Activated CD4-positive, alpha-beta T cell treated with anti-CD3 and anti-CD28 coated beads for 36 hours (primary cell): ENCODE measurements at regions not wholly inside any gene's neighbourhood (a gene's known extent, or its start where the extent isn't known, plus 50 kb on each side); places are given as distances from the start of the nearest gene placed in this dataset.
A peak's percentile ranks its signal among the peaks of the same experiment; 100 is the strongest.

Experiments
- ATAC-seq: fragments of 200-7000 bp; cut with Tn5 transposase; one replicate; pipeline ENCODE4 v1.10.0; 2021; ENCODE audit warnings: mild to moderate bottlenecking, moderate library complexity
- CTCF ChIA-PET: fragments of 350-600 bp; sonication (Branson Sonifier 250); formaldehyde crosslinking; loops from one replicate; lab custom pipeline; 2021; ENCODE audit warnings: antibody characterized with exemption; lab: Charles Lee
- POLR2A ChIA-PET: fragments of 350-600 bp; sonication (Branson Sonifier 250); formaldehyde crosslinking; loops from one replicate; lab custom pipeline; 2021; ENCODE audit warnings: antibody characterized with exemption, inconsistent platforms; lab: Charles Lee
- DNase-seq: peaks from one replicate; pipeline ENCODE4 v3.0.0-alpha.2; 2020
- H3K27ac Mint-ChIP-seq: one replicate; pipeline ENCODE4 v1.8.0; 2021; ENCODE audit warnings: mixed read lengths
- H3K27me3 Mint-ChIP-seq: one replicate; pipeline ENCODE4 v1.8.0; 2021; ENCODE audit warnings: mixed read lengths
- H3K36me3 Mint-ChIP-seq: one replicate; pipeline ENCODE4 v1.8.0; 2021; ENCODE audit warnings: low read depth, mixed read lengths
- H3K4me1 Mint-ChIP-seq: one replicate; pipeline ENCODE4 v1.8.0; 2021; ENCODE audit warnings: mixed read lengths
- H3K4me3 Mint-ChIP-seq: one replicate; pipeline ENCODE4 v1.8.0; 2021; ENCODE audit warnings: mild to moderate bottlenecking, moderate library complexity, mixed read lengths
- H3K9me3 Mint-ChIP-seq: one replicate; pipeline ENCODE4 v1.8.0; 2021; ENCODE audit warnings: low read depth, mixed read lengths
- intact Hi-C, 2 experiments: fragments of 100-400 bp; cut with DNase I in 1 of 2; cut with micrococcal nuclease in 1 of 2; formaldehyde crosslinking; loops; one replicate each; pipeline versions ENCODE4 v1.14.2 to v1.15.1; 2022 to 2024; cut with DNase I, micrococcal nuclease

- no peak for ATAC-seq
- Mint-ChIP-seq H3K27me3 (peaks cover 7% of the 10 kb centered on the region), H3K4me3 (no peak overlapping the region), H3K9me3 (no peaks in the 10 kb centered on the region), H3K27ac (no peak overlapping the region), H3K4me1 (no peaks in the 10 kb centered on the region), H3K36me3 (no peaks in the 10 kb centered on the region)
- ChIA-PET CTCF (interaction anchor here (1.0 to 1.6 kb wide), 3 partner anchors 40 to 94 kb away, joined by 4 read pairs; no protein-coding TSS in a partner anchor), POLR2A (no interaction called here)
- intact Hi-C loops = no loop called here
- no peak for DNase-seq
These were observed 237.5 kb upstream of the TBC1D5 start for GRCh38 chr3:17979911-17980310.

- DNase-seq = peak; percentile 14
- ChIA-PET POLR2A (no interaction called here), CTCF (interaction anchor here (1.0 to 1.6 kb wide), 3 partner anchors 39 to 93 kb away, joined by 4 read pairs; no protein-coding TSS in a partner anchor)
- H3K36me3 Mint-ChIP-seq = no peaks in the 10 kb centered on the region
- H3K27ac Mint-ChIP-seq = no peak overlapping the region
- H3K27me3 Mint-ChIP-seq = peaks cover 7% of the 10 kb centered on the region
- H3K4me3 Mint-ChIP-seq = no peak overlapping the region
- no peaks in the 10 kb centered on the region for H3K9me3 Mint-ChIP-seq
- ATAC-seq = no peak
- intact Hi-C loops = no loop called here
- no peaks in the 10 kb centered on the region for H3K4me1 Mint-ChIP-seq
These were observed 236.8 kb upstream of the TBC1D5 start for GRCh38 chr3:17979252-17979651.

- H3K36me3 Mint-ChIP-seq = no peaks in the 10 kb centered on the region
- intact Hi-C loops = no loop called here
- H3K4me1 Mint-ChIP-seq = no peaks in the 10 kb centered on the region
- no peak for DNase-seq
- peaks cover 4% of the 10 kb centered on the region for H3K27me3 Mint-ChIP-seq
- H3K9me3 Mint-ChIP-seq = no peaks in the 10 kb centered on the region
- no peak for ATAC-seq
- ChIA-PET CTCF (interaction anchor here (0.7 to 1.1 kb wide), 3 partner anchors 29 to 235 kb away, joined by 3 to 6 read pairs (median 3); no protein-coding TSS in a partner anchor), POLR2A (interaction anchor here (0.6 kb wide), 1 partner anchor 372 kb away, joined by 4 read pairs; no protein-coding TSS in a partner anchor)
- H3K4me3 Mint-ChIP-seq = no peak overlapping the region
- no peak overlapping the region for H3K27ac Mint-ChIP-seq
These were observed 231.9 kb upstream of the TBC1D5 start for GRCh38 chr3:17974206-17974841.

GRCh38 chr3:17972959-17973906, 230.8 kb upstream of the TBC1D5 start:
- no peaks in the 10 kb centered on the region for H3K36me3 Mint-ChIP-seq
- no peaks in the 10 kb centered on the region for H3K4me1 Mint-ChIP-seq
- ATAC-seq (no peak), DNase-seq (no peak)
- ChIA-PET POLR2A (no interaction called here), CTCF (interaction anchor here (0.7 to 1.1 kb wide), 3 partner anchors 28 to 343 kb away, joined by 3 read pairs; no protein-coding TSS in a partner anchor)
- no peak overlapping the region for H3K4me3 Mint-ChIP-seq
- intact Hi-C loops = no loop called here
- peaks cover 4% of the 10 kb centered on the region for H3K27me3 Mint-ChIP-seq
- H3K27ac Mint-ChIP-seq = no peak overlapping the region
- H3K9me3 Mint-ChIP-seq = no peaks in the 10 kb centered on the region

GRCh38 chr3:17972476-17972875, 230.0 kb upstream of the TBC1D5 start:
- no peak overlapping the region for H3K27ac Mint-ChIP-seq
- H3K4me1 Mint-ChIP-seq = no peaks in the 10 kb centered on the region
- no peaks in the 10 kb centered on the region for H3K36me3 Mint-ChIP-seq
- ATAC-seq = no peak
- ChIA-PET POLR2A (no interaction called here), CTCF (interaction anchor here (0.7 kb wide), 1 partner anchor 344 kb away, joined by 3 read pairs; no protein-coding TSS in a partner anchor)
- no peak for DNase-seq
- H3K4me3 Mint-ChIP-seq = no peak overlapping the region
- H3K27me3 Mint-ChIP-seq = peaks cover 4% of the 10 kb centered on the region
- intact Hi-C loops = no loop called here
- no peaks in the 10 kb centered on the region for H3K9me3 Mint-ChIP-seq

GRCh38 chr3:17972030-17972429, 229.6 kb upstream of the TBC1D5 start:
- POLR2A ChIA-PET = no interaction called here
- Mint-ChIP-seq H3K27me3 (peaks cover 4% of the 10 kb centered on the region), H3K4me1 (no peaks in the 10 kb centered on the region), H3K9me3 (no peaks in the 10 kb centered on the region), H3K27ac (no peak overlapping the region), H3K4me3 (no peak overlapping the region), H3K36me3 (no peaks in the 10 kb centered on the region)
- intact Hi-C loops = no loop called here
- DNase-seq (no peak), ATAC-seq (no peak)
- CTCF ChIA-PET = interaction anchor here (1.0 kb wide), 1 partner anchor 419 kb away, joined by 4 read pairs; no protein-coding TSS in a partner anchor

- POLR2A ChIA-PET = no interaction called here
- H3K9me3 Mint-ChIP-seq = no peaks in the 10 kb centered on the region
- intact Hi-C loops = no loop called here
These were observed 227.6 kb upstream of the TBC1D5 start for GRCh38 chr3:17969985-17970568.

GRCh38 chr3:17969244-17969643, 226.8 kb upstream of the TBC1D5 start:
- intact Hi-C loops = no loop called here
- Mint-ChIP-seq H3K9me3 (no peaks in the 10 kb centered on the region), H3K4me1 (no peaks in the 10 kb centered on the region), H3K36me3 (no peaks in the 10 kb centered on the region), H3K27ac (no peak overlapping the region), H3K4me3 (no peak overlapping the region), H3K27me3 (peaks cover 4% of the 10 kb centered on the region)
- DNase-seq (no peak), ATAC-seq (no peak)
- POLR2A ChIA-PET = no interaction called here
- CTCF ChIA-PET = interaction anchor here (0.7 to 1.3 kb wide), 3 partner anchors 24 to 127 kb away, joined by 3 read pairs; no protein-coding TSS in a partner anchor

More at GRCh38 chr3:17969985-17970568, 227.6 kb upstream of the TBC1D5 start:
- peaks cover 4% of the 10 kb centered on the region for H3K27me3 Mint-ChIP-seq
- H3K4me1 Mint-ChIP-seq = no peaks in the 10 kb centered on the region
- no peak overlapping the region for H3K4me3 Mint-ChIP-seq
- DNase-seq (no peak), ATAC-seq (no peak)
- CTCF ChIA-PET = interaction anchor here (0.7 to 1.3 kb wide), 5 partner anchors 24 to 1924 kb away, joined by 3 read pairs; no protein-coding TSS in a partner anchor
- H3K27ac Mint-ChIP-seq = no peak overlapping the region
- H3K36me3 Mint-ChIP-seq = no peaks in the 10 kb centered on the region

- no peak for ATAC-seq
- Mint-ChIP-seq H3K4me3 (no peak overlapping the region), H3K27ac (no peak overlapping the region), H3K27me3 (peaks cover 4% of the 10 kb centered on the region), H3K36me3 (no peaks in the 10 kb centered on the region), H3K9me3 (no peaks in the 10 kb centered on the region), H3K4me1 (no peaks in the 10 kb centered on the region)
- POLR2A ChIA-PET = no interaction called here
- no peak for DNase-seq
- intact Hi-C loops = no loop called here
- CTCF ChIA-PET = no interaction called here
These were observed 225.6 kb upstream of the TBC1D5 start for GRCh38 chr3:17967953-17968607.

- ChIA-PET CTCF (interaction anchor here (1.0 kb wide), 1 partner anchor 414 kb away, joined by 3 read pairs; no protein-coding TSS in a partner anchor), POLR2A (no interaction called here)
- intact Hi-C loops = no loop called here
- DNase-seq (no peak), ATAC-seq (no peak)
- Mint-ChIP-seq H3K9me3 (no peaks in the 10 kb centered on the region), H3K27ac (no peak overlapping the region), H3K4me1 (no peaks in the 10 kb centered on the region), H3K36me3 (no peaks in the 10 kb centered on the region), H3K4me3 (no peak overlapping the region), H3K27me3 (peaks cover 6% of the 10 kb centered on the region)
These were observed 224.7 kb upstream of the TBC1D5 start for GRCh38 chr3:17967111-17967510.

- Mint-ChIP-seq H3K36me3 (no peaks in the 10 kb centered on the region), H3K9me3 (no peaks in the 10 kb centered on the region), H3K27ac (no peak overlapping the region), H3K27me3 (peaks cover 4% of the 10 kb centered on the region), H3K4me1 (no peaks in the 10 kb centered on the region), H3K4me3 (no peak overlapping the region)
- intact Hi-C loops = no loop called here
- no peak for ATAC-seq
- ChIA-PET POLR2A (no interaction called here), CTCF (no interaction called here)
- DNase-seq = no peak
These were observed 222.9 kb upstream of the TBC1D5 start for GRCh38 chr3:17965331-17965730.
